ENCODE measurements at regions not wholly inside any gene's neighbourhood (a gene's known extent, or its start where the extent isn't known, plus 50 kb on each side); places are given as distances from the start of the nearest gene placed in this dataset.

- 89 to 96% methylated on average over 17 of the region's 17 CpGs for WGBS, 2 donors
- TF ChIP-seq POLR2A (IDR thresholded peaks at IDR 0.05), result no peak
- intact Hi-C loops (cut with DNase I), result no loop called here
- Histone ChIP-seq H3K9me3 (no peaks in the 10 kb centered on the region), H3K27ac (no peak overlapping the region), H3K36me3 (no peaks in the 10 kb centered on the region), H3K27me3 (no peaks in the 10 kb centered on the region), H3K4me3 (replicated peaks in 1 of 3) (no peak overlapping the region), H3K4me1 (no peaks in the 10 kb centered on the region)
- no peak for DNase-seq
Measured at GRCh38 chr14:96931751-96932150, 134.6 kb downstream of the VRK1 start.

GRCh38 chr14:96934638-96935330 is 137.6 kb downstream of the VRK1 start:
- H3K27me3 ChIP-seq, result no peaks in the 10 kb centered on the region
- no peaks in the 10 kb centered on the region for H3K9me3 ChIP-seq
- intact Hi-C loops (cut with DNase I), result no loop called here
- H3K27ac ChIP-seq, result no peak overlapping the region
- DNase-seq, result no peak
- H3K4me3 ChIP-seq (replicated peaks in 1 of 3), result no peak overlapping the region
- H3K4me1 ChIP-seq, result no peaks in the 10 kb centered on the region
- H3K36me3 ChIP-seq, result no peaks in the 10 kb centered on the region
- no peak for TF ChIP-seq CTCF (IDR thresholded peaks at IDR 0.05)
- TF ChIP-seq POLR2A (IDR thresholded peaks at IDR 0.05), result no peak
- WGBS, 2 donors, result 59 to 71% methylated on average over 13 of the region's 13 CpGs

GRCh38 chr14:96938946-96939345 is 141.8 kb downstream of the VRK1 start:
- 49 to 55% methylated on average over 7 of the region's 7 CpGs for WGBS, 2 donors
- intact Hi-C loops (cut with DNase I), result no loop called here

GRCh38 chr14:96940009-96940408 is 142.8 kb downstream of the VRK1 start:
- no peaks in the 10 kb centered on the region for H3K9me3 ChIP-seq
- no peaks in the 10 kb centered on the region for H3K36me3 ChIP-seq
- TF ChIP-seq POLR2A (IDR thresholded peaks at IDR 0.05), result no peak
- no peak for TF ChIP-seq CTCF (IDR thresholded peaks at IDR 0.05)
- H3K4me1 ChIP-seq, result no peaks in the 10 kb centered on the region
- no peak for DNase-seq
- intact Hi-C loops (cut with DNase I), result no loop called here
- no peak overlapping the region for H3K27ac ChIP-seq
- no peak overlapping the region for H3K4me3 ChIP-seq (replicated peaks in 1 of 3)
- 30 to 31% methylated on average over 3 of the region's 3 CpGs for WGBS, 2 donors
- H3K27me3 ChIP-seq, result no peaks in the 10 kb centered on the region

More at GRCh38 chr14:96938946-96939345, 141.8 kb downstream of the VRK1 start:
- Histone ChIP-seq H3K4me3 (replicated peaks in 1 of 3) (no peak overlapping the region), H3K27ac (no peak overlapping the region), H3K27me3 (no peaks in the 10 kb centered on the region), H3K4me1 (no peaks in the 10 kb centered on the region), H3K36me3 (no peaks in the 10 kb centered on the region), H3K9me3 (no peaks in the 10 kb centered on the region)
- DNase-seq, result no peak
- TF ChIP-seq CTCF (IDR thresholded peaks at IDR 0.05) (no peak), POLR2A (IDR thresholded peaks at IDR 0.05) (no peak)

- H3K36me3 ChIP-seq, result no peaks in the 10 kb centered on the region
- 55 to 60% methylated on average over 6 of the region's 6 CpGs for WGBS, 2 donors
- intact Hi-C loops (cut with DNase I), result no loop called here
- no peak for DNase-seq
- H3K4me3 ChIP-seq (replicated peaks in 1 of 3), result no peak overlapping the region
- H3K27ac ChIP-seq, result no peak overlapping the region
- no peaks in the 10 kb centered on the region for H3K27me3 ChIP-seq
- no peaks in the 10 kb centered on the region for H3K4me1 ChIP-seq
- H3K9me3 ChIP-seq, result no peaks in the 10 kb centered on the region
- TF ChIP-seq POLR2A (IDR thresholded peaks at IDR 0.05), result no peak
- no peak for TF ChIP-seq CTCF (IDR thresholded peaks at IDR 0.05)
Measured at GRCh38 chr14:96944297-96944696, 147.1 kb downstream of the VRK1 start.
